ENCODE measurements at regions not wholly inside any gene's neighbourhood (a gene's known extent, or its start where the extent isn't known, plus 50 kb on each side); places are given as distances from the start of the nearest gene placed in this dataset.

GRCh38 chr11:35063488-35063931, 75.5 kb upstream of the CD44 start:
- TF ChIP-seq CTCF (conservative IDR thresholded peaks at IDR 0.05; ENCODE audit: low read depth, low read length) = no peak
- no peak for TF ChIP-seq EZH2 (IDR thresholded peaks at IDR 0.05; ENCODE audit: borderline replicate concordance, low read depth, low read length, poor library complexity, severe bottlenecking)

All from A673 (cell line).